HT1080 (cell line): ENCODE measurements at regions not wholly inside any gene's neighbourhood (a gene's known extent, or its start where the extent isn't known, plus 50 kb on each side); places are given as distances from the start of the nearest gene placed in this dataset.
"Not testable (repeated sequence)": the region's sequence is repeated elsewhere in the genome, so short reads cannot be mapped to it uniquely, and the experiment has no call there.

Experiments used
- DNase-seq: peaks from one replicate; pipeline ENCODE4 v3.0.0-alpha.2; 2015; ENCODE audit warnings: low read depth

- no peak for DNase-seq
Measured at GRCh38 chrX:46367491-46367890, 177.7 kb downstream of the ZNF674 start.

- DNase-seq: no peak
Measured at GRCh38 chrX:46366381-46367207, 178.6 kb downstream of the ZNF674 start.

DNA sequence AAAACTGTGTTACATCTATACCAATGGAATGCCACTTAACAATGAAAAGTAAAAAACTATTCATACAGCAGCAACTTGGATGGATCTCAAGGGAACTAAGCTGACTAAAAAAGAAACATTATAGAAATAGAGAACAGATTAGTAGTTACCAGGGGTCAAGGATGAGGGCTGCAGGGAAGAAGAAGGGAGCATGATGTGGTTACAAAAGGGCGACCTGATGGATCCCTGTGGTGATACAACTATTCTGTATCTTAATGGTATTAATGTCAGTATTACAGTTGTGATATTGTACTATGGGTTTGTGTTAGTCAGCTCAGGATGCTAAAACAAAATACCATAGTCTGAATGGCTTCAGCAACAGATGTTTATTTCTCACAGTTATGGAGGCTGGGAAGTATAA is 190.7 kb downstream of the ZNF674 start:
- no peak for DNase-seq

GRCh38 chrX:46341767-46342322 is 203.4 kb downstream of the ZNF674 start:
- DNase-seq: no peak

DNA sequence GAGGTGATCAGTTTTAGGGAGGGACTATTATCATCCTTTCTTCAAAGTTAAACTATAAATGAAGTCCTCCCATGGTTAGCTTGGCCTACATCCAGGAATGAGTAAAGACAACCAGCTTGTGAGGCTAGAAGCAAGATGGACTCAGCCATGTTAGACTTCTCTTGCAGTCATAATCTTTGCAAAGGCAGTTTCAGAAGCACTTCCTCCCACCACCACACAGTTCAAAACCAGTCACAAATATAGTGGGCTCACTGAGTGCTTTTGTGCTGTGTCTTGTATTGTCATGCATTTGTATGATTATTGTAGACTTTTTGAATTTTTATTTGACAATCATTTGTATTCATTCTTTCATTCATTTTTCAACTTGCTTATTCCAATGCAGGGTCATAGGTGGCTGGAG is 204.5 kb downstream of the ZNF674 start:
- DNase-seq: no peak

DNA sequence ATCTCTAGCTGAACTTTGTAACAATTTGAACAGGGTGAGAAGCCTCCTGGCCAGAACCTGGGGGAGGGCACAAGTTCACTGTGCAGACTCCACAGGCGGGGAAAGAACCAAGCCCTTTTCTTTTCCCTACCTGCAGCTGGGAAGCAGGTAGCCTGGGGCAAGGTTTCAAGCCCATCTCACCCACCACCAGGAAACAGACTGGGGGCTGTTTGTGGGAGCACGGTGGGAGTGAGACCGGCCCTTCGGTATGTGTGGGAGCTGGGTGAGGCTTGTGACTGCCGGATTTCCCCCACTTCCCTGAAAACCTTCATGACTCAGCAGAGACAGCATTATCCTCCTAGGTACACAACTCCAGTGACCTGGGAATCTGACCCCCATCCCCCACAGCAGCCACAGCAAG is 211.7 kb downstream of the ZNF674 start:
- peak; percentile 53 for DNase-seq

DNA sequence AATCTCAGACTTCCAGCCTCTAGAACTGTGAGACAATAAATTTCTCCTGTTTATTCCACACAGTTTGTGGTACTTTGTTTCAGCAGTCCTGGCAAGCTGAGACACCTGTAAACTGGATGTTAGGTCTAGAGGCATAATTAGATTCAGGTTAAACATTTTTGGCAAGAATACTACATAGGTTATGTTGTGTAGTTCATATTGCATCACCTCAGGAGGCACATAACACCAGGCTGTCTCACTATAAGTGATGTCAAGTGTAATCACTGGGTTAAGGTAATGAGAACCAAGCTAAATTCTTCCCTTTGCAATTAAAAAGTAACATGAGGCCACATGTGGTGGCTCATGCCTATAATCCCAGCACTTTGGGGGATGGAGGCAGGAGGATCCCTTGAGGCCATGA is 214.2 kb downstream of the ZNF674 start:
- no peak for DNase-seq

DNA sequence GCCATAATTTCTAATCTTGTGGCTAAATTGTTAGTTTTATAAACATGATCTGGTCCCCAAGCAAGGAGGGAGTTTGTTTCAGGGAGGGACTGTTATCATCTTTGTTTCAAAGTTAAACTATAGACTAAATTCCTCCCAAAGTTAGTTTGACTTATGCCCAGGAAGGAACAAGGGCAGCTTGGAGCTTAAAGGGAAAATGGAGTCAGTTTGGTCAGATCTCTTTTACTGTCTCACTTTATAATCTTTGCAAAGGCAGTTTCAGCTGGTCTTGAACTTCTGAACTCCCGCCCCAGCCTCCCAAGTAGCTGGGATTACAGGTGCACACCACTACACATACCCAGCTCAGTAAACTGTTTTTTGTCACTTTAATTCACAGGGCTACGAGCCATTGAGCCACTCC is 214.7 kb downstream of the ZNF674 start:
- DNase-seq: no peak

GRCh38 chrX:46328133-46328532 is 217.1 kb downstream of the ZNF674 start:
- no peak for DNase-seq

DNA sequence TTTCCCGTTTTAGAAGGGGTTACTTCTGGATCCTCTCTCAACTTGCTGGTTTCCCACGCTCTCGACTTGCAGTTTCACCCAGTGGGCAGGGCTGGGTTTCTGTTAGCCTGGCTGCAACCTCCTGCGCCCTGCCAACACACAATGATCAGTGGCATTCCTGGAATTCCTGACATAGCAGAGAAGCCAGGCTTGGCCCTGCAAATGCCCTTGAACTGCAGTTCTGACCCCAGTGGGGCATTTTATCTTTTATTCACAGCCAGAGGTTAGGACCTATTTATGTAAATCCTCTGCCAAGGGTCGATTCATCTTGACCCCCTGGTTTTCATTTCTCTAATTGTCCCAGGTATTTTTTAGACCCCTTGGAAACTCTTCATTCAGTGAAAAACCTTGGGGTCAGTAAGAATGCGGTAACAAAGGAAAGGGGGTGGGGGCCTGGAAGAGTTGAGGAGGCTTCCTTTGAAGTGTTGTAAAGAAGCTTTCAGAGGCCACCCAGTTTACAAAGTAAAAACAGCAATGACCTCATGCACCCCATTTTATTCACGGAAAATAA is 217.6 kb downstream of the ZNF674 start:
- DNase-seq: peak; percentile 83

DNA sequence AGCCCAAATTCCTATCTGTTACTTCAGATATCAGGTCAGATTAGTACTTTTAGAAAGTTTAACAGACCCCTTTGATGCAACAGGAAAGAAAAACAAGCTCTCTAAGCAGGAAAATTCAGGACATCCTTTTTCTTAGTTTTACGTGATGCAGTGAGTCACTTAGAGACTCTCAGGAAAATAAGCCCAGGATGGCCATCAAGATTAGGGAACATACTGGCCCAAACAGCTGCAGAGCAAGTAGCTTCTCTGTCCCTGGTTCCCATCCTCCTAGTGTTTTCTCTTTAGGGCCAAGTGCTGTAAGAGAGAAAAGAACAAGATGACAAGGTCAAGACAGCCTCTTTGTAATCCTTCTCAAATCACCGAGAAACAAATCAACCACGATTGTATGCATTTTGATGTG is 219.1 kb downstream of the ZNF674 start:
- peak; percentile 42 for DNase-seq

DNA sequence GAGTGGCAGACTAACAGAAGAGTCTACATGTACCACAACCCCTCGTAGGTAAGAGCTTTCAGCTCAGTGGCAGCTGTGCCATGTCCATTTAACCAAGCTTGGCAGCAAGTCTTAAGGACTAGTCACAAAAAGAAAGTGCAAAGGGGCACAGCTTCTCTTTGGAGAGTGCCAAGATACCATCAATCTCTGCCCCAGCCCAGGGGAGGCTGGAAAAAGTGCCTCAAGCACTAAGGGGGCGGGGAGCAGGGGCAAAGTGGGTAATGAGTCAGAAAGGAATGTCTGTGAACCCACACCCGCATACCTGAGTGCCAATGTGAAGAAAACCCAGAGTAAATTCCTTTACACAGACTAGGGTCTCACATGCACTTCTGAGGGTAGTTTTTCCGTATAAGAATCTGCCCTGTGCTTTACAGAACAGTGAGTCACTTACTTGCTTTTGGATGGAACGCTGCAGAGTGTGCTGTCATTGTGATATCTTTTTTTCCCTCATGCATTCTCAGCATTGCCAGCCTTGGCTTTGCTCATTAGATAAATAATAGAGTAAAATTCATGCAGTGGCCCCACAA is 219.8 kb downstream of the ZNF674 start:
- peak; percentile 95 for DNase-seq

GRCh38 chrX:46324166-46324565 is 221.1 kb downstream of the ZNF674 start:
- DNase-seq: no peak

DNA sequence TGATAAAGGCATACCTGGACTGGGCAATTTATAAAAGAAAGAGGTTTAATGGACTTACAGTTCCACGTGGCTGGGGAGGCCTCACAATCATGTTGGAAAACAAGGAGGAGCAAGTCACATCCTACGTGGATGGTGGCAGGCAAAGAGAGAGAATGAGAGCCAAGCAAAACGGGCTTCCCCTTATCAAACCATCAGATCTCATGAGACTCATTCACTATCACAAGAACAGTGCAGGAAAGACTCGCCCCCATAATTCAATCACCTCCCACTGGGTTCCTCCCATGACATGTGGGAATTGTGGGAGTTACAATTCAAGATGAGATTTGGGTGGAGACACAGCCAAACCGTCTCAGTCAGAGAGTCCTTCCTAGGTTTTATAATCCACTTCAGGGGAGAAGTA is 222.3 kb downstream of the ZNF674 start:
- not testable (repeated sequence) for DNase-seq

DNA sequence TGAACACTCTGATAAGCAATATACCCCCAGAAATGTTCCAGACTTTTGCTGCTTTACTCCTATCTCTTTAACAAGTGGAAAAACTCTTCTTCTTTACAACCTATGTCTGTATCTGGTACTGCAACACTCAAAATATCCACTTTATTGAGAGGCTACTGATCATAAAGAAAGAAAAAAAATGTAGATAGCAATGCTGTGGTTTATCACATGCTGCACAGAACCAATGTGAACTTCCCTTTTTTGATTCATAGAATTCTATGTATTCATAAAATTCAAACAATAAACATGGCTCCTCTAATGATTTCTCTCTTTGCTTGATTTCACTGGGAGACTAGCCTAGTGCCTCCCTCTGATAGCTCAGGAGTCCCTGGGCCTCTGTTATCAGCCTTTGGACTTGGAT is 223.5 kb downstream of the ZNF674 start:
- no peak for DNase-seq

- DNase-seq: no peak
Measured at GRCh38 chrX:46319750-46320149, 225.5 kb downstream of the ZNF674 start.

DNA sequence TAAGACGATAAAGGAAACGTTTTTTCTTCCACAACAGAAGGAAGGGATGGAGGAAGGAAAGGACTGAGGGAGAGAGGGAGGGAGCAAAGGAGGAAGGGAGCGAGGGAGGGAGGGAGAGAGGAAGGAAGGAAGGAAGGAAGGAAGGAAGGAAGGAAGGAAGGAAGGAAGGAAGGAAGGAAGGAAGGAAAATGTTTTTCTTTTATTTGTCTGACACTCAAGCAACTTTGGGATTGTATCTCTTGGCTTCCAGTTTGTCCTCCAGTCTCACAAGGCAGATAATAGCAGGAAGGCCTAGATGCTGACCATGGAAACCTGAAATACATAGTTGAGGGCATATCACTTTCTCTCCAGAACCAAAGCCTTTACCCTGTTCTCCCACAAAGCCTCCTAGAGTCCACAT is 226.7 kb downstream of the ZNF674 start:
- DNase-seq: no peak

- no peak for DNase-seq
Measured at GRCh38 chrX:46317163-46317562, 228.1 kb downstream of the ZNF674 start.

- DNase-seq: no peak
Measured at GRCh38 chrX:46311581-46312120, 233.6 kb downstream of the ZNF674 start.

DNA sequence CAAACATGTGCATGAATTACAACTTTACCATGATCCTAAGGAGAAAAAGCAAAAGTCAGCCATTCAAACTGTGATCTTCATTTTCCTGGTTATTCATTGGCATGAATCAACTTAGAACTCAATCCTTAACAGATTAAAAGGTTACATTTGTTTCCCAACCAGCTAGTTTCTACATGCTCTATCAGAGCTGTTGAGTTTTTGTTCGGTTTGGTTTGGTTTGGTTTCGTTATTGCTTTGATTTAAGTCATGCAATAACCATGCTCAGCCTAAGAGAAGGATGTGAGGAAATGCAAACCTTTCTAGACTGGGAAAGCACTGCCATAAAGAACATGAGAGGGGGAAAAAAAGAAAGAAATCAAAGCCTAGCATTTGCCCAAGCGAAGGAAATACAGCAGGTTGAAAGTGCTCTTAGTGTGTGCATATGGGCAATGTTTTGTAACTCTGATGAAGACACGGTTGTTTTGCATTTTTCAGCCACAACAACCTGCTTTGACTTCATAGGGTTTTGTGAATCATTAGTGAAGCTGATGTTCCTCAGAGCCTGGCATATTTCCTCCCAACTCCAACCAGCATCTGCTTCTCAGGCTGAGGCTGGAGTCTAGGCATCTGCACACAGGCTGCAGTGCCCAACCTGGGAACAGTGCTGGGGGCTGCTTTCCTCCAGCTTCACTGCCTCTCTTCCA is 234.3 kb downstream of the ZNF674 start:
- no peak for DNase-seq

DNA sequence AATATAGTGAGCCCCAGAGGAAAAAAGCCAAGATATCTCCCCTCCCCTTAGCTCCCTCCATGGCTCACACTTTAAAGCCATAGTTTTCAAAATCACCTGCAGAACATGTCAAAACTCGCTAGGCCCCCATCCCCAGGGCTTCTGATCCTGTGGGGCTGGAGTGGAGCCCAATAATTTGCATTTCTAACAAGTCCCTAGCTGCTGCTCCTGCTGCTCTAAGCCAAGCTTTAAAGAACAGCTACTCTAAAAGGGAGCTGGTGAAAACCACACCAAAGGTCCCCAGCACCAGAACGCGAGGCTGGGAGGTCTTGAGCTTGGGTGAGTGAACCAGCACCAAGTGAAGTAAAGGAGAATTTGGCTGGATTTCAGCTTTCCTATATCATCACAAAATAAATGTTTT is 237.1 kb downstream of the ZNF674 start:
- no peak for DNase-seq

DNA sequence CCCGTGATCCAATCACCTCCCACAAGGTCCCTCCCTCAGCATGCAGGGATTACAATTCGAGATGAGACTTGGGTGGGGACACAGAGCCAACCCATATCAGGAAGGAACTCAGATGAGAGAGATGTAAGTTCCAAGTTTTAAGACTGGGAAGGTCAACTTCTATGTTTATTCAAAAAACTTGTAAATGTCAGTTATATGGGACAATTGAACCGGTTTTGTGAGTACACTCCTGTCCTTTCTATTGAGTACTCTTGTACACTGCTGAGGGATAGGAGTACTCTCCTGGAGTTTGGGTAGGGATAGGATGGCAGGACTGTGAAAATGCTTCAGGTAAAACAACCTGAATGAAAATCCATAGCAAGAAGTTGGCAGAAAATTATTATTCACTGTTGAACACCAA is 239.1 kb downstream of the ZNF674 start:
- no peak for DNase-seq
